ENCODE measurements at regions not wholly inside any gene's neighbourhood (a gene's known extent, or its start where the extent isn't known, plus 50 kb on each side); places are given as distances from the start of the nearest gene placed in this dataset.

- DNase-seq (ENCODE audit: low read depth) = no peak
- TF ChIP-seq, protein P1, sequence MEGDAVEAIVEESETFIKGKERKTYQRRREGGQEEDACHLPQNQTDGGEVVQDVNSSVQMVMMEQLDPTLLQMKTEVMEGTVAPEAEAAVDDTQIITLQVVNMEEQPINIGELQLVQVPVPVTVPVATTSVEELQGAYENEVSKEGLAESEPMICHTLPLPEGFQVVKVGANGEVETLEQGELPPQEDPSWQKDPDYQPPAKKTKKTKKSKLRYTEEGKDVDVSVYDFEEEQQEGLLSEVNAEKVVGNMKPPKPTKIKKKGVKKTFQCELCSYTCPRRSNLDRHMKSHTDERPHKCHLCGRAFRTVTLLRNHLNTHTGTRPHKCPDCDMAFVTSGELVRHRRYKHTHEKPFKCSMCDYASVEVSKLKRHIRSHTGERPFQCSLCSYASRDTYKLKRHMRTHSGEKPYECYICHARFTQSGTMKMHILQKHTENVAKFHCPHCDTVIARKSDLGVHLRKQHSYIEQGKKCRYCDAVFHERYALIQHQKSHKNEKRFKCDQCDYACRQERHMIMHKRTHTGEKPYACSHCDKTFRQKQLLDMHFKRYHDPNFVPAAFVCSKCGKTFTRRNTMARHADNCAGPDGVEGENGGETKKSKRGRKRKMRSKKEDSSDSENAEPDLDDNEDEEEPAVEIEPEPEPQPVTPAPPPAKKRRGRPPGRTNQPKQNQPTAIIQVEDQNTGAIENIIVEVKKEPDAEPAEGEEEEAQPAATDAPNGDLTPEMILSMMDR (conservative IDR thresholded peaks at IDR 0.05; ENCODE audit: low read depth, low read length) = no peak
- H3K4me3 ChIP-seq (ENCODE audit: low read length) = no peak overlapping the region
Measured at GRCh38 chr9:75463871-75464270, 375.6 kb downstream of the OSTF1 start.

DNA sequence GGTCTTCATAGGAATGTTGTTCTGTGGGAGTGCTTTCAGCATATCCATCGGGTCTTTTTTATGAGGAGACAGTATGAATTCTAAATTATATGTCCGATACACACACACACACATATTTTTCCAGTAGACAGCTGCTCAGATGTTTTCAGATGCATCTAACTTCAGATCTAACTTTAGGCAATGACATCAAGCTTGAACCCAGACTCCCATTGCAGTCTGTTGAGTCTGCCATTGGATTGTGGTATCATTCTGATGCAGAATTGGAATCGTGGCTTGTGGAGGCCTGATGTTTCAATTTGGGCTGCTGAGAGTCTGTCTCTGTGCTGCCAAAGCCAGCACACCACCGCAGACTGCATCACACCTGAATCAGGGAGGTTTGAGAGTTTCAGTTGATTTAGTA, 376.4 kb downstream of the OSTF1 start:
- DNase-seq (ENCODE audit: low read depth) = no peak
- no peak overlapping the region for H3K4me3 ChIP-seq (ENCODE audit: low read length)
- TF ChIP-seq, protein P1 (conservative IDR thresholded peaks at IDR 0.05; ENCODE audit: low read depth, low read length) = no peak

DNA sequence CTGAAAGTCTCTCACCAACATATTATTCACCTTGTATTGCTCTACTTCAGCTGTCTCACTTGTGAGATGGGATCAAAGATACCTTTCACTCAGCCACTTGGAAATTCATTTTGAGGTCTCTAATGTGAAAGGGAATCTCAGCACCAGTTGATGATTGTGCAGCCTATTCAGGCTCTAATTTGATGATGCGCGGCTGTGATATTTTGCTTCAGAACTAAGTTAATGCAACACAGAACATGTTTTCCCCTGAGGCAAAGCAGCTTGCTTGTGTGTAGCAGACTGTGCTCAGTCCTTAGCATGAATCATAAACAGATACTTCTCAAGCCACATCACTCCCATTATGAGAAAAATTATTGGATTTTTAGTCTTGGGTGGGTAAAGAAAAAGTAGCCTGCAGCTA, 378.8 kb downstream of the OSTF1 start:
- H3K4me3 ChIP-seq (ENCODE audit: low read length) = no peak overlapping the region
- no peak for DNase-seq (ENCODE audit: low read depth)
- TF ChIP-seq, protein P1 (conservative IDR thresholded peaks at IDR 0.05; ENCODE audit: low read depth, low read length) = no peak

- TF ChIP-seq, protein P1 (conservative IDR thresholded peaks at IDR 0.05; ENCODE audit: low read depth, low read length) = no peak
- DNase-seq (ENCODE audit: low read depth) = no peak
- H3K4me3 ChIP-seq (ENCODE audit: low read length) = no peak overlapping the region
Measured at GRCh38 chr9:75471549-75472114, 383.3 kb downstream of the OSTF1 start.

- DNase-seq (ENCODE audit: low read depth) = no peak
- H3K4me3 ChIP-seq (ENCODE audit: low read length) = no peak overlapping the region
Measured at GRCh38 chr9:75482566-75482965, 394.3 kb downstream of the OSTF1 start.

DNA sequence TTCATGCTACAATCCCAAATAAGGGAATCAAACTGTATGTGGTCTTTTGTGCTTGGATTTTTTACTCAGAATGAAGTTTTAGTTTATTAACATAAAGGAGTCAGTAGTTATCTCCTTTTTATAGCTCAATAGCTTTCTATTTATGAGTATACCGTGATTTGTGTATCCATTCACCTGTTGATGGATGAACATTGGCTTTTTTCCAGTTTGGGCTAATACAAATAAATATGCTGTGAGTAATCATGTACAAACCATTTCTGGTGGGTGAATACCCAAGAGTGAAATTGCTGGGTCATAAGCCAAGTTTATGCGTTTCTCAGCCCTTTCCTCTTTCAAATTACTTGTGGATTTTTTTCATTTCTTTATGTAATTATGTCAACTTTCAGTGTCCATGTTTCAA, 395.3 kb downstream of the OSTF1 start:
- no peak for DNase-seq (ENCODE audit: low read depth)
- no peak overlapping the region for H3K4me3 ChIP-seq (ENCODE audit: low read length)
- TF ChIP-seq, protein P1 (conservative IDR thresholded peaks at IDR 0.05; ENCODE audit: low read depth, low read length) = no peak

More at GRCh38 chr9:75482566-75482965, 394.3 kb downstream of the OSTF1 start:
- TF ChIP-seq, protein P1 (conservative IDR thresholded peaks at IDR 0.05; ENCODE audit: low read depth, low read length) = no peak

- TF ChIP-seq, protein P1 (conservative IDR thresholded peaks at IDR 0.05; ENCODE audit: low read depth, low read length) = no peak
- H3K4me3 ChIP-seq (ENCODE audit: low read length) = no peak overlapping the region
- no peak for DNase-seq (ENCODE audit: low read depth)
Measured at GRCh38 chr9:75487856-75488718, 399.8 kb downstream of the OSTF1 start.
